ENCODE measurements at regions not wholly inside any gene's neighbourhood (a gene's known extent, or its start where the extent isn't known, plus 50 kb on each side); places are given as distances from the start of the nearest gene placed in this dataset.

GRCh38 chr1:37085393-37085792 is 51.1 kb upstream of the GRIK3 start:
- DNase-seq (ENCODE audit: insufficient read length) = no peak
- TF ChIP-seq TAF1 (IDR thresholded peaks at IDR 0.05; ENCODE audit: borderline replicate concordance, low read depth, low read length) = no peak
- TF ChIP-seq POLR2AphosphoS5 (IDR thresholded peaks at IDR 0.05; ENCODE audit: low read depth, low read length) = no peak
- TF ChIP-seq POLR2A (IDR thresholded peaks at IDR 0.05; ENCODE audit: low read depth, low read length) = no peak
- FAIRE-seq = no peak

GRCh38 chr1:37089750-37090149 is 55.4 kb upstream of the GRIK3 start:
- TF ChIP-seq POLR2AphosphoS5 (IDR thresholded peaks at IDR 0.05; ENCODE audit: low read depth, low read length) = no peak
- TF ChIP-seq TAF1 (IDR thresholded peaks at IDR 0.05; ENCODE audit: borderline replicate concordance, low read depth, low read length) = no peak
- no peak for TF ChIP-seq POLR2A (IDR thresholded peaks at IDR 0.05; ENCODE audit: low read depth, low read length)
- FAIRE-seq (no peak), DNase-seq (ENCODE audit: insufficient read length) (no peak)

GRCh38 chr1:37090671-37091070 is 56.4 kb upstream of the GRIK3 start:
- DNase-seq (ENCODE audit: insufficient read length) (no peak), FAIRE-seq (no peak)
- TF ChIP-seq POLR2AphosphoS5 (IDR thresholded peaks at IDR 0.05; ENCODE audit: low read depth, low read length) (no peak), POLR2A (IDR thresholded peaks at IDR 0.05; ENCODE audit: low read depth, low read length) (no peak), TAF1 (IDR thresholded peaks at IDR 0.05; ENCODE audit: borderline replicate concordance, low read depth, low read length) (no peak)

- no peak for DNase-seq (ENCODE audit: insufficient read length)
- TF ChIP-seq POLR2A (IDR thresholded peaks at IDR 0.05; ENCODE audit: low read depth, low read length) (no peak), POLR2AphosphoS5 (IDR thresholded peaks at IDR 0.05; ENCODE audit: low read depth, low read length) (no peak), TAF1 (IDR thresholded peaks at IDR 0.05; ENCODE audit: borderline replicate concordance, low read depth, low read length) (no peak)
- no peak for FAIRE-seq
Observed at GRCh38 chr1:37092937-37093336, 58.6 kb upstream of the GRIK3 start.

- TF ChIP-seq POLR2AphosphoS5 (IDR thresholded peaks at IDR 0.05; ENCODE audit: low read depth, low read length) = no peak
- no peak for TF ChIP-seq TAF1 (IDR thresholded peaks at IDR 0.05; ENCODE audit: borderline replicate concordance, low read depth, low read length)
- no peak for TF ChIP-seq POLR2A (IDR thresholded peaks at IDR 0.05; ENCODE audit: low read depth, low read length)
- FAIRE-seq (no peak), DNase-seq (ENCODE audit: insufficient read length) (no peak)
Observed at GRCh38 chr1:37094302-37094701, 60.0 kb upstream of the GRIK3 start.

- FAIRE-seq (no peak), DNase-seq (ENCODE audit: insufficient read length) (no peak)
- TF ChIP-seq POLR2AphosphoS5 (IDR thresholded peaks at IDR 0.05; ENCODE audit: low read depth, low read length) (no peak), TAF1 (IDR thresholded peaks at IDR 0.05; ENCODE audit: borderline replicate concordance, low read depth, low read length) (no peak), POLR2A (IDR thresholded peaks at IDR 0.05; ENCODE audit: low read depth, low read length) (no peak)
Observed at GRCh38 chr1:37096523-37096922, 62.2 kb upstream of the GRIK3 start.

GRCh38 chr1:37097731-37098130 is 63.4 kb upstream of the GRIK3 start:
- no peak for FAIRE-seq

GRCh38 chr1:37098237-37098636 is 63.9 kb upstream of the GRIK3 start:
- TF ChIP-seq POLR2AphosphoS5 (IDR thresholded peaks at IDR 0.05; ENCODE audit: low read depth, low read length) (no peak), POLR2A (IDR thresholded peaks at IDR 0.05; ENCODE audit: low read depth, low read length) (no peak), TAF1 (IDR thresholded peaks at IDR 0.05; ENCODE audit: borderline replicate concordance, low read depth, low read length) (no peak)
- DNase-seq (ENCODE audit: insufficient read length) (no peak), FAIRE-seq (no peak)

More at GRCh38 chr1:37097731-37098130, 63.4 kb upstream of the GRIK3 start:
- TF ChIP-seq TAF1 (IDR thresholded peaks at IDR 0.05; ENCODE audit: borderline replicate concordance, low read depth, low read length) (no peak), POLR2A (IDR thresholded peaks at IDR 0.05; ENCODE audit: low read depth, low read length) (no peak), POLR2AphosphoS5 (IDR thresholded peaks at IDR 0.05; ENCODE audit: low read depth, low read length) (no peak)
- no peak for DNase-seq (ENCODE audit: insufficient read length)

- FAIRE-seq (no peak), DNase-seq (ENCODE audit: insufficient read length) (no peak)
- TF ChIP-seq POLR2A (IDR thresholded peaks at IDR 0.05; ENCODE audit: low read depth, low read length) (no peak), POLR2AphosphoS5 (IDR thresholded peaks at IDR 0.05; ENCODE audit: low read depth, low read length) (no peak), TAF1 (IDR thresholded peaks at IDR 0.05; ENCODE audit: borderline replicate concordance, low read depth, low read length) (no peak)
Observed at GRCh38 chr1:37100310-37100709, 66.0 kb upstream of the GRIK3 start.

GRCh38 chr1:37102656-37103382 is 68.5 kb upstream of the GRIK3 start:
- FAIRE-seq = no peak
- DNase-seq (ENCODE audit: insufficient read length) = no peak
- TF ChIP-seq TAF1 (IDR thresholded peaks at IDR 0.05; ENCODE audit: borderline replicate concordance, low read depth, low read length) (no peak), POLR2A (IDR thresholded peaks at IDR 0.05; ENCODE audit: low read depth, low read length) (no peak), POLR2AphosphoS5 (IDR thresholded peaks at IDR 0.05; ENCODE audit: low read depth, low read length) (no peak)

GRCh38 chr1:37105911-37106310 is 71.6 kb upstream of the GRIK3 start:
- TF ChIP-seq POLR2A (IDR thresholded peaks at IDR 0.05; ENCODE audit: low read depth, low read length) (no peak), POLR2AphosphoS5 (IDR thresholded peaks at IDR 0.05; ENCODE audit: low read depth, low read length) (no peak)
- DNase-seq (ENCODE audit: insufficient read length) = no peak
- FAIRE-seq = no peak

GRCh38 chr1:37107153-37107907 is 73.0 kb upstream of the GRIK3 start:
- TF ChIP-seq POLR2A (IDR thresholded peaks at IDR 0.05; ENCODE audit: low read depth, low read length) (no peak), POLR2AphosphoS5 (IDR thresholded peaks at IDR 0.05; ENCODE audit: low read depth, low read length) (no peak), TAF1 (IDR thresholded peaks at IDR 0.05; ENCODE audit: borderline replicate concordance, low read depth, low read length) (no peak)
- DNase-seq (ENCODE audit: insufficient read length) (no peak), FAIRE-seq (no peak)
